GM13977 (cell line): ENCODE measurements at regions not wholly inside any gene's neighbourhood (a gene's known extent, or its start where the extent isn't known, plus 50 kb on each side); places are given as distances from the start of the nearest gene placed in this dataset.

ENCODE experiments used
- DNase-seq: peaks from one replicate; pipeline ENCODE4 v3.0.0; 2012; ENCODE audit warnings: low spot score
- in situ Hi-C: fragments of 300-500 bp; cut with MboI; formaldehyde crosslinking; loops from one replicate; pipeline ENCODE4 v1.12.0; 2022; ENCODE audit warnings: low sequenced_read_pairs, low pct_unique_long_range_greater_than_20kb, mixed read lengths, inconsistent platforms; ENCODE audit not compliant: unreplicated experiment
- TF ChIP-seq, protein P1 (sequence below): IDR thresholded peaks from 2 replicates; pipeline ENCODE4 v1.5.1; 2012; ENCODE audit warnings: mild to moderate bottlenecking, control low read depth; ENCODE audit not compliant: insufficient read depth; ENCODE audit errors: extremely low read depth, missing control alignments

DNA sequence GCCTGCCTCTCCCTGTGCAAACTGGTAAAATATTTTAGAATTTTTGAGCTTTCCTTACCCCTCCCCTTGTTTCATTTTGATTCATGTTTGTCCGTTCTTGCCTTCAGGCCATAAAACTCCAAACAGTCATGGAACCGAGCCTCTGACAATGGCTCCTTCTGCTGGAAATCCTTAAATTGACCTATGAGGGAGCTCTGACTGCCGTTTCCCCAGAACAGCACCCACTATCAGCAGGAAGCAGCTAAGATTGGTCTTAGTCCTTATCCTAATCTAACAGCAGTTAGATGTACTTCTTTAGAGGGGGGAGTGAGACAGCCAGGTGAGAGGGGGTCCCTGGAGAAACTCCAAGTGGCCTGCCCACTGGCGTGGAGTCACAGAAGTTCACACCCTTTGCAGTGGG lies 106.7 kb downstream of the FAM174A start:
- DNase-seq, result no peak
- TF ChIP-seq, protein P1, sequence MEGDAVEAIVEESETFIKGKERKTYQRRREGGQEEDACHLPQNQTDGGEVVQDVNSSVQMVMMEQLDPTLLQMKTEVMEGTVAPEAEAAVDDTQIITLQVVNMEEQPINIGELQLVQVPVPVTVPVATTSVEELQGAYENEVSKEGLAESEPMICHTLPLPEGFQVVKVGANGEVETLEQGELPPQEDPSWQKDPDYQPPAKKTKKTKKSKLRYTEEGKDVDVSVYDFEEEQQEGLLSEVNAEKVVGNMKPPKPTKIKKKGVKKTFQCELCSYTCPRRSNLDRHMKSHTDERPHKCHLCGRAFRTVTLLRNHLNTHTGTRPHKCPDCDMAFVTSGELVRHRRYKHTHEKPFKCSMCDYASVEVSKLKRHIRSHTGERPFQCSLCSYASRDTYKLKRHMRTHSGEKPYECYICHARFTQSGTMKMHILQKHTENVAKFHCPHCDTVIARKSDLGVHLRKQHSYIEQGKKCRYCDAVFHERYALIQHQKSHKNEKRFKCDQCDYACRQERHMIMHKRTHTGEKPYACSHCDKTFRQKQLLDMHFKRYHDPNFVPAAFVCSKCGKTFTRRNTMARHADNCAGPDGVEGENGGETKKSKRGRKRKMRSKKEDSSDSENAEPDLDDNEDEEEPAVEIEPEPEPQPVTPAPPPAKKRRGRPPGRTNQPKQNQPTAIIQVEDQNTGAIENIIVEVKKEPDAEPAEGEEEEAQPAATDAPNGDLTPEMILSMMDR, result no peak
- in situ Hi-C loops, result no loop called here

DNA sequence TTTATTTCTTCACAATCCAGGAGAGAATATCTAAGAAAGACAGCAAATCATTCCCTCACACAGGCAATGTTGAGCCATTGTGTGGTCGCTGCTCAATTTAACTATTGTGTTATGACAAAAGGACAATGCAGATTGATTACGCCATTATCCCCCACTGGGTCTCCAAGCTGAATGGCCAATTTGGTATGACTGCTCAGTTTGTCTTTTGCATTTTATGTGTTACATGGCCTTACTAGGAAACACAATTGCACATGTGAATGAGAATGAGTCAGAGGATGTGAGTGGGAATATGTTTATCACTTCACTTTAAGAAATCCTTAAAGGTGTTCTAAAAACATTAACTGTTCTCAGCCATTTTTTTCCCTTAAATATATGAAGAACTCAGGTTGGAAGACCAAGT lies 108.3 kb downstream of the FAM174A start:
- no peak for DNase-seq
- in situ Hi-C loops, result no loop called here
- TF ChIP-seq, protein P1, result no peak

DNA sequence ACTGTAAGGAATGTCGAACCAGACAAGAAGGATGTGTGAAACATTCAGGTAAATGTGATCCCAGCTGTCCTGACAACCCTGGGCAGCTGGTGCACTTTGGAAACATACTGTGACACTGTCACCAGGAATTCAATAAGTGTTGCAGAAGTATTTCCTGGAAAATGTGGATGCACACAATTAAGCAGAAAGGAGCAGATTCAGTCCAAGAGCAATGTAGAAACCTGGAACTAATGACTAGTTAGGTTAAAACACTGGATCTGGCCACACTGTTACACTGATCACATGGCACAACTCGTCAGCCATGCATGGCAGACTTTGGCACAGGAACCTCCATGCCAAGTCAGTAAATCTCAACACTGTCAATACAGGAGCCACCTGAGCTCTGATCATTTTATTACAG lies 109.0 kb downstream of the FAM174A start:
- DNase-seq, result no peak
- TF ChIP-seq, protein P1, result no peak
- in situ Hi-C loops, result no loop called here

DNA sequence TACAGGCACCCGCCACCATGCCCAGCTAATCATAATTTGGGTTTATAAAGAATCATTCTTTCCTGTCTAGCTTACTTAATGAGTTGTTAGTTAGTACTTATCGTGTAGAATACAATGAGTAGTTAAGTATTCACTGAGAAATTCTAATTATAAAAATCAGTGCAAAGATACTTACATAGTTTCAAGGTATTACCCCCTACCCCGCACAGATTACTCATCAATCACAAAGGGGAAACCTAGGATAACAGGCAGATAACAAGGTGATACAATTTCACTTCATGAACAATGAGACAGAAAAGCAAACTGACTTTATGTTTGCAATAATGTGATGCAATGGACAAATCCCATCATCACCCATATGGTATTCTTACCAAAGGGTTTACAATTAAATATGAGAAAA lies 109.6 kb downstream of the FAM174A start:
- TF ChIP-seq, protein P1, result no peak
- DNase-seq, result no peak
- in situ Hi-C loops, result no loop called here

DNA sequence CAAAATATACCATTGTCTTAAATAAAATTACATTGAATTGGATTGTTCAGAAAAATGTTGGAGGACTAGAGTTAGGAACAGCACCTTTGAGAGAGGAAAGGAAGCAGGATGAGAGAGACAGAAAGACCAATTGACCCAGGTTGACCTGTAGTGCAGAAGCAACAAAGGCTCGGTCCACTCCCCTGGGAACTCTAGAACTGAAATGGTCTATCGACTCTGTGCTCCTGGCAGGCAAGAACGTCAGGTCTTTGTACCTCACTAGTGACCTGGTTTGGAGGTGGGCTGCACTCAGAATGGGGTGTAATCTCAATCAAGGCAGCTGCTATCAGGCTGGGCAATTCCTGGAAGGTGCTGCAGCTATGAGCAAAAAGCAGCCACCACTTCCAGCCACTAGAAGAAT lies 110.8 kb downstream of the FAM174A start:
- in situ Hi-C loops, result no loop called here
- DNase-seq, result no peak
- TF ChIP-seq, protein P1, result no peak

DNA sequence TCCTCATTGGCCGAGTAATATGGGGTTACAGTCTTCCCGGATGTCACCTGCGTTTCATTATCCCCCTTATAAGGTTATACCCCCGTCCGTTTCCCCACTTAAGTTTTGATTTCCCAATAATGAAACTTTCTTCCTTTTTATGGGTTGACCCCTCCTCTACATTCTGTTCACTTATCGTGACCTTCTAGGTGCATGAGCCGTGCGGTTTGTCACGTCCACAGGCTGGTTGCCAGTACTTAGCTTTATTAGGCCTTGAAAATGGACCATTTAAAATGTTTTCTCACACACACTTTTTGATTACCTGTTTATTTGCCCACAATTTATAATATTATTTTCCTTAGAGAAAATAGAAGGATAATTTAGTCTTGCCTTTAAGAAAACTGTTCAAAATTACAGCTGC lies 111.5 kb downstream of the FAM174A start:
- in situ Hi-C loops, result no loop called here
- TF ChIP-seq, protein P1, result no peak
- DNase-seq, result no peak
